BJ (cell line): ENCODE measurements at regions not wholly inside any gene's neighbourhood (a gene's known extent, or its start where the extent isn't known, plus 50 kb on each side); places are given as distances from the start of the nearest gene placed in this dataset.

Experiments
- CTCF ChIA-PET: fragments of 350-600 bp; formaldehyde crosslinking; extraction: SDS; loops from one replicate; lab custom pipeline; 2021; ENCODE audit warnings: antibody characterized with exemption, inconsistent platforms; lab: Yijun Ruan, JAX
- POLR2A ChIA-PET: fragments of 300-600 bp; sonication (Branson Sonifier 250); formaldehyde crosslinking; extraction: SDS; loops from one replicate; lab custom pipeline; 2021; ENCODE audit warnings: antibody characterized with exemption; lab: Charles Lee
- DNase-seq: peaks from one replicate; pipeline ENCODE4 v3.0.0-alpha.2; 2011; ENCODE audit warnings: low read depth
- H3K27me3 ChIP-seq: 2 replicates; pipeline ENCODE4 v1.6.0; 2011; ENCODE audit warnings: low read length; ENCODE audit not compliant: control insufficient read depth, insufficient read depth
- H3K36me3 ChIP-seq: 2 replicates; pipeline ENCODE4 v1.5.1; 2011; ENCODE audit warnings: low read length; ENCODE audit not compliant: control insufficient read depth, insufficient read depth
- H3K4me3 ChIP-seq: 2 replicates; pipeline ENCODE4 v1.5.1; 2011; ENCODE audit warnings: low read depth, mild to moderate bottlenecking, control low read depth, low read length
- CTCF ChIP-seq: IDR thresholded peaks from 2 replicates; pipeline ENCODE4 v1.5.1; 2011; ENCODE audit warnings: low read depth, mild to moderate bottlenecking, control low read depth, inconsistent platforms, low read length, moderate library complexity; ENCODE audit not compliant: insufficient read depth

- ChIA-PET POLR2A (no interaction called here), CTCF (no interaction called here)
- no peak for TF ChIP-seq CTCF
- no peak overlapping the region for H3K4me3 ChIP-seq
- H3K27me3 ChIP-seq = no peaks in the 10 kb centered on the region
- no peaks in the 10 kb centered on the region for H3K36me3 ChIP-seq
- no peak for DNase-seq
Measured at GRCh38 chr7:52325237-52325636, 710.2 kb upstream of the POM121L12 start.

DNA sequence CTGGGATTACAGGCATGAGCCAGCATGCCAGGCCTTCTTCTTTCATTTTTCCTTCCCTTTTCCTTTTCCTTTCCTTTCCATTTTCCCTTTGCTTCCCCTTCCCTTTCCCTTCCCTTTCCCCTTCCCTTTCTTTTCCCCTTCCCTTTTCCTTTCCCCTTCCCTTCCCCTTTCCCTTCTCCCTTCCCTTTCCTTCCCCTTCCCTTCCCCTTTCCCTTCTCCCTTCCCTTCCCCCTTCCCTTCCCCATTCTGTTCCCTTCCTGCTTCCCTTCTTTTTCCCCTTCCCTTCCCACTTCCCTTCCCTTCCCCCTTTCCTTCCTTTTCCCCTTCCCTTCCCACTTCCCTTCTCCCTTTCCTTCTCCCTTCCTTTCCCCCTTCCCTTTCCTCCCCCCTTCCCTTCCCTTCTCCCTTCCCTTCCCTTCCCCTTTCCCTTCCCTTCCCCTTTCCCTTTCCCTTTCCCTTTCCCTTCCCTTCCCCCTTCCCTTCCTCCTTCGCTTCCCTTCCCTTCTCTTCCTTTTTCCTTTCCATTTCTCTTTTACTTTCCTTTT lies 712.2 kb upstream of the POM121L12 start:
- CTCF ChIA-PET = no interaction called here
- no peak for TF ChIP-seq CTCF
- Histone ChIP-seq H3K27me3 (no peaks in the 10 kb centered on the region), H3K4me3 (no peak overlapping the region), H3K36me3 (no peaks in the 10 kb centered on the region)
- POLR2A ChIA-PET = no interaction called here
- DNase-seq = no peak

DNA sequence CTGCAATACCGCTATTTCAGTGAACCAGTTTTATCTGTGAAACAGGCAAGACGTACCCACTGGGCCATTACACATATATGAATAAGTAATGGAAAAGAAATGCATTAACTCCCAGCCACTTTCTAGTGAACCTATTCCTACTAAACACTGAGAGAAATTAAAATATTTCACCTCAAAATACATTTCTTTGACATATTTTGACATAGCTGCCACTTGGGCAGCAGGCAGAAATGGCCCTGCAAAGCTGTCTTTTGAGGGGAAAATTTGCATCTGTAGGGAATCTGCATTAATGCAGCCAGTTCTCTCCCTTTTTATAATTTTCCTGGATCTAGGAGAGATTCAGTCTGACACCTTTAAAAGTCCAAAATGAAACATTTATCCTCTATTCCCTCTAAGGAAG lies 714.8 kb upstream of the POM121L12 start:
- CTCF ChIA-PET = no interaction called here

GRCh38 chr7:52317921-52318320 lies 717.5 kb upstream of the POM121L12 start:
- ChIA-PET POLR2A (no interaction called here), CTCF (no interaction called here)
- no peaks in the 10 kb centered on the region for H3K27me3 ChIP-seq
- no peak overlapping the region for H3K4me3 ChIP-seq
- TF ChIP-seq CTCF = no peak
- no peaks in the 10 kb centered on the region for H3K36me3 ChIP-seq
- DNase-seq = no peak

More for the DNA sequence above, 714.8 kb upstream of the POM121L12 start:
- no peak for DNase-seq
- H3K36me3 ChIP-seq = no peaks in the 10 kb centered on the region
- no peak overlapping the region for H3K4me3 ChIP-seq
- POLR2A ChIA-PET = no interaction called here
- H3K27me3 ChIP-seq = no peaks in the 10 kb centered on the region
- no peak for TF ChIP-seq CTCF

- H3K4me3 ChIP-seq = no peak overlapping the region
- POLR2A ChIA-PET = no interaction called here
- CTCF ChIA-PET = no interaction called here
Measured at GRCh38 chr7:52311886-52312285, 723.5 kb upstream of the POM121L12 start.

More at GRCh38 chr7:52311886-52312285, 723.5 kb upstream of the POM121L12 start:
- no peaks in the 10 kb centered on the region for H3K36me3 ChIP-seq
- DNase-seq = no peak
- TF ChIP-seq CTCF = no peak
- no peaks in the 10 kb centered on the region for H3K27me3 ChIP-seq
